ENCODE measurements at regions not wholly inside any gene's neighbourhood (a gene's known extent, or its start where the extent isn't known, plus 50 kb on each side); places are given as distances from the start of the nearest gene placed in this dataset.

- TF ChIP-seq CTCF (conservative IDR thresholded peaks at IDR 0.05) (no peak), ZFX (IDR thresholded peaks at IDR 0.05) (no peak)
- H3K27ac ChIP-seq = no peak overlapping the region
Observed at GRCh38 chr20:48283470-48284110, 498.3 kb upstream of the SULF2 start.

- TF ChIP-seq ZFX (IDR thresholded peaks at IDR 0.05) (no peak), CTCF (conservative IDR thresholded peaks at IDR 0.05) (no peak)
- no peak overlapping the region for H3K27ac ChIP-seq
Observed at GRCh38 chr20:48282591-48283228, 497.4 kb upstream of the SULF2 start.

- H3K27ac ChIP-seq = no peak overlapping the region
- TF ChIP-seq ZFX (IDR thresholded peaks at IDR 0.05) (no peak), CTCF (conservative IDR thresholded peaks at IDR 0.05) (no peak)
Observed at GRCh38 chr20:48281501-48281900, 496.2 kb upstream of the SULF2 start.

GRCh38 chr20:48278961-48279481 is 493.7 kb upstream of the SULF2 start:
- H3K27ac ChIP-seq = no peak overlapping the region

GRCh38 chr20:48277266-48277665 is 492.0 kb upstream of the SULF2 start:
- no peak for TF ChIP-seq ZFX (IDR thresholded peaks at IDR 0.05)
- TF ChIP-seq CTCF (conservative IDR thresholded peaks at IDR 0.05) = no peak
- no peak overlapping the region for H3K27ac ChIP-seq

More at GRCh38 chr20:48278961-48279481, 493.7 kb upstream of the SULF2 start:
- no peak for TF ChIP-seq ZFX (IDR thresholded peaks at IDR 0.05)

GRCh38 chr20:48276021-48276342 is 490.7 kb upstream of the SULF2 start:
- no peak overlapping the region for H3K27ac ChIP-seq
- TF ChIP-seq ZFX (IDR thresholded peaks at IDR 0.05) = no peak
- no peak for TF ChIP-seq CTCF (conservative IDR thresholded peaks at IDR 0.05)

GRCh38 chr20:48275286-48276020 is 490.2 kb upstream of the SULF2 start:
- no peak overlapping the region for H3K27ac ChIP-seq
- TF ChIP-seq CTCF (conservative IDR thresholded peaks at IDR 0.05) (no peak), ZFX (IDR thresholded peaks at IDR 0.05) (no peak)

Data from C4-2B (cell line).